HepG2 (cell line): ENCODE measurements at regions not wholly inside any gene's neighbourhood (a gene's known extent, or its start where the extent isn't known, plus 50 kb on each side); places are given as distances from the start of the nearest gene placed in this dataset.

Experiments
- ATAC-seq: fragments of 200-7000 bp; cut with Tn5 transposase; 3 replicates; pipeline ENCODE4 v1.9.1; 2020; ENCODE audit warnings: mild to moderate bottlenecking, moderate library complexity
- BruUV-seq: library from RNA; stranded (reverse); fragments of 400-500 nt; replicated peaks from 2 replicates; lab custom pipeline; 2021; lab: Mats Ljungman, UMichigan
- CTCF ChIA-PET: fragments of 300-600 bp; formaldehyde crosslinking; extraction: SDS; loops from one replicate; lab custom pipeline; 2021; ENCODE audit warnings: low total read pairs, inconsistent platforms, low intra/inter-chr PET ratio; lab: Yijun Ruan, JAX
- POLR2A ChIA-PET: fragments of 350-600 bp; sonication (Branson Sonifier 250); formaldehyde crosslinking; loops from one replicate; lab custom pipeline; 2020; ENCODE audit warnings: antibody characterized with exemption, inconsistent platforms; lab: Yijun Ruan, JAX
- DNase-seq: peaks from one replicate; pipeline ENCODE4 v3.0.0-alpha.2; 2015; ENCODE audit warnings: low spot score
- FAIRE-seq: peaks from 3 replicates; lab custom pipeline; 2011; peaks lifted over from hg19 to GRCh38; lab: Jason Lieb, UNC
- H2AFZ ChIP-seq: one replicate; pipeline ENCODE4 v1.6.1; 2011; ENCODE audit warnings: low read length, inconsistent platforms
- H3K27ac ChIP-seq: fragments of 300-600 bp; 3 replicates; pipeline ENCODE4 v1.8.0; 2011; ENCODE audit warnings: mixed run types, mild to moderate bottlenecking, mixed read lengths, low read length, inconsistent platforms; ENCODE audit not compliant: insufficient read depth; ENCODE audit errors: extremely low read length
- H3K27me3 ChIP-seq, 2 experiments: fragments of 200-600 bp in 1 of 2; 2 replicates in 1 of 2; 3 replicates in 1 of 2; pipeline versions ENCODE4 v1.6.0 to v1.8.0; 2011; ENCODE audit warnings: low read length in 2 of 2, mild to moderate bottlenecking in 2 of 2, moderate library complexity in 2 of 2, inconsistent platforms in 1 of 2; ENCODE audit not compliant: insufficient read depth in 2 of 2, control insufficient read depth in 1 of 2
- H3K36me3 ChIP-seq, 2 experiments: fragments of 200-600 bp in 1 of 2; replicated peaks in 1 of 2; 2 replicates in 1 of 2; 3 replicates in 1 of 2; pipeline versions ENCODE4 v1.5.1 to v1.8.0; 2011; ENCODE audit warnings: low read length in 2 of 2, inconsistent platforms in 1 of 2; ENCODE audit not compliant: insufficient read depth in 2 of 2, control insufficient read depth in 1 of 2
- H3K4me1 ChIP-seq: 2 replicates; pipeline ENCODE4 v1.5.1; 2012; ENCODE audit warnings: low read length, inconsistent platforms; ENCODE audit not compliant: insufficient read depth
- H3K4me2 ChIP-seq: 2 replicates; pipeline ENCODE4 v1.6.0; 2011; ENCODE audit warnings: low read depth, low read length, inconsistent platforms
- H3K4me3 ChIP-seq, 3 experiments: fragments of 200-600 bp in 1 of 3; sonication (generic), shearing (Covaris generic) in 1 of 3; replicated peaks in 1 of 3; 2 replicates each; pipeline ENCODE4 v1.5.1; 2011 to 2016; ENCODE audit warnings: low read length in 3 of 3, inconsistent platforms in 2 of 3, low read depth in 2 of 3, mild to moderate bottlenecking in 2 of 3, control low read depth in 1 of 3, mixed read lengths in 1 of 3; ENCODE audit not compliant: insufficient read depth in 1 of 3
- H3K79me2 ChIP-seq: one replicate; pipeline ENCODE4 v1.6.1; 2011; ENCODE audit warnings: low read length, inconsistent platforms; ENCODE audit not compliant: insufficient read depth
- H3K9ac ChIP-seq: 2 replicates; pipeline ENCODE4 v1.6.0; 2011; ENCODE audit warnings: mild to moderate bottlenecking, low read depth, low read length, inconsistent platforms; ENCODE audit not compliant: insufficient read depth
- H3K9me3 ChIP-seq: 2 replicates; pipeline ENCODE4 v1.5.1; 2012; ENCODE audit warnings: mild to moderate bottlenecking, low read length
- H4K20me1 ChIP-seq: 2 replicates; pipeline ENCODE4 v1.6.0; 2011; ENCODE audit warnings: inconsistent platforms, mild to moderate bottlenecking, low read length, moderate library complexity; ENCODE audit not compliant: insufficient read depth
- AGO2 ChIP-seq: fragments of 200-400 bp; formaldehyde crosslinking; optimal IDR thresholded peaks from 2 replicates; pipeline ENCODE3; 2017; ENCODE audit warnings: mild to moderate bottlenecking, low read depth, low read length, moderate library complexity
- BHLHE40 ChIP-seq: IDR thresholded peaks from 2 replicates; pipeline ENCODE4 v1.6.1; 2011; ENCODE audit warnings: low read length, improper control_type of control experiment
- CAMTA2 ChIP-seq: sonication (generic); formaldehyde crosslinking; IDR thresholded peaks from 2 replicates; pipeline ENCODE4 v1.4.0; 2020; ENCODE audit warnings: mild to moderate bottlenecking, missing genetic modification reagents, borderline replicate concordance
- CEBPG ChIP-seq: IDR thresholded peaks from 2 replicates; pipeline ENCODE4 v1.6.1; 2016
- DRAP1 ChIP-seq: IDR thresholded peaks from 2 replicates; pipeline ENCODE4 v1.6.1; 2016; ENCODE audit warnings: missing genetic modification reagents, missing compliant biosample characterization
- JUNB ChIP-seq: sonication (generic); formaldehyde crosslinking; IDR thresholded peaks from 2 replicates; pipeline ENCODE4 v1.8.0; 2022; ENCODE audit warnings: missing genetic modification reagents, mild to moderate bottlenecking, borderline replicate concordance
- KDM4B ChIP-seq: sonication (generic); formaldehyde crosslinking; IDR thresholded peaks from 2 replicates; pipeline ENCODE4 v1.4.0; 2020; ENCODE audit warnings: missing genetic modification reagents
- MAFK ChIP-seq, 2 experiments: IDR thresholded peaks in 1 of 2; conservative IDR thresholded peaks in 1 of 2; 2 replicates each; pipeline ENCODE4 v1.6.1; 2011; ENCODE audit warnings: improper control_type of control experiment in 2 of 2, low read length in 2 of 2
- MIER2 ChIP-seq: IDR thresholded peaks from 2 replicates; pipeline ENCODE4 v1.6.1; 2016; ENCODE audit warnings: missing biosample characterization, missing genetic modification reagents
- NFRKB ChIP-seq: fragments of 450-650 bp; IDR thresholded peaks from 2 replicates; pipeline ENCODE4 v1.6.1; 2017
- TFAP4 ChIP-seq: sonication (generic); IDR thresholded peaks from 2 replicates; pipeline ENCODE4 v1.6.1; 2016; ENCODE audit warnings: low read depth, borderline replicate concordance
- ZBTB8A ChIP-seq: sonication (generic); formaldehyde crosslinking; IDR thresholded peaks from 2 replicates; pipeline ENCODE4 v1.4.0; 2020; ENCODE audit warnings: mild to moderate bottlenecking, low read depth, missing genetic modification reagents, borderline replicate concordance
- ZNF235 ChIP-seq: sonication (generic); formaldehyde crosslinking; IDR thresholded peaks from 2 replicates; pipeline ENCODE4 v1.8.1; 2023; ENCODE audit warnings: mild to moderate bottlenecking, missing genetic modification reagents, borderline replicate concordance
- ZNF496 ChIP-seq: sonication (generic); formaldehyde crosslinking; IDR thresholded peaks from 2 replicates; pipeline ENCODE4 v1.8.1; 2023; ENCODE audit warnings: mild to moderate bottlenecking, moderate library complexity, missing genetic modification reagents; ENCODE audit not compliant: insufficient replicate concordance
- ZNF512B ChIP-seq: sonication (generic); formaldehyde crosslinking; IDR thresholded peaks from 2 replicates; pipeline ENCODE4 v1.5.1; 2020; ENCODE audit warnings: missing genetic modification reagents, mild to moderate bottlenecking, borderline replicate concordance
- WGBS: methylation state at CpG from one replicate; pipeline ENCODE4 v1.1.6; 2017; ENCODE audit warnings: low lambda C conversion rate; 5-methylcytosine and 5-hydroxymethylcytosine counted together
- in situ Hi-C: cut with HindIII; loops from 2 replicates; pipeline ENCODE4 v1.10.0; 2017; ENCODE audit warnings: low pct_unique_long_range_greater_than_20kb; ENCODE audit not compliant: extremely low pct_ligation_motif_present
- intact Hi-C: fragments of 100-400 bp; cut with micrococcal nuclease; formaldehyde crosslinking; loops from one replicate; pipeline ENCODE4 v1.10.0; 2022; ENCODE audit not compliant: unreplicated experiment

GRCh38 chr4:97504713-97505112, 638.6 kb downstream of the STPG2 start:
- no TSS peak for BruUV-seq
- in situ Hi-C loops, result no loop called here
- no peaks in the 10 kb centered on the region for H4K20me1 ChIP-seq
- no peaks in the 10 kb centered on the region for H3K4me1 ChIP-seq
- H3K27ac ChIP-seq, result no peak overlapping the region
- H3K36me3 ChIP-seq, result no peaks in the 10 kb centered on the region
- no peak for FAIRE-seq
- no peaks in the 10 kb centered on the region for H3K79me2 ChIP-seq
- H3K27me3 ChIP-seq, result no peaks in the 10 kb centered on the region
- no peak for TF ChIP-seq ZNF496 (CRISPR knock-in tag)
- TF ChIP-seq ZNF235 (CRISPR knock-in tag), result no peak
- no peak for TF ChIP-seq BHLHE40
- peak in 1 of 2 experiments; percentile 39; a peak in 2 of 4 replicates for TF ChIP-seq MAFK (conservative IDR thresholded peaks at IDR 0.05 in 1 of 2, IDR thresholded peaks at IDR 0.05 in 1 of 2; ENCODE audit: low read length in 2 of 2)
- TF ChIP-seq, all 625 proteins: peak for 1
- Histone ChIP-seq H3K9me3 (peaks cover 34% of the 10 kb centered on the region), H3K4me2 (no peak overlapping the region), H3K9ac (no peak overlapping the region), H2AFZ (no peak overlapping the region), H3K4me3 (no peak overlapping the region)
- DNase-seq, result no peak
- ChIA-PET POLR2A (no interaction called here), CTCF (no interaction called here)
- ATAC-seq, result no peak
- intact Hi-C loops, result no loop called here

GRCh38 chr4:97507587-97508245, 635.6 kb downstream of the STPG2 start:
- no peaks in the 10 kb centered on the region for H3K4me1 ChIP-seq
- no peaks in the 10 kb centered on the region for H3K27me3 ChIP-seq
- WGBS, result 35% methylated on average over 2 of the region's 2 CpGs
- no peak overlapping the region for H3K27ac ChIP-seq
- H3K36me3 ChIP-seq, result no peaks in the 10 kb centered on the region
- H3K9ac ChIP-seq, result no peak overlapping the region
- in situ Hi-C loops, result no loop called here
- H3K9me3 ChIP-seq, result peaks cover 23% of the 10 kb centered on the region
- CTCF ChIA-PET, result no interaction called here
- BruUV-seq, result no TSS peak
- DNase-seq (no peak), FAIRE-seq (no peak), ATAC-seq (no peak)
- H2AFZ ChIP-seq, result no peak overlapping the region
- no peak overlapping the region for H3K4me3 ChIP-seq
- POLR2A ChIA-PET, result no interaction called here
- no peaks in the 10 kb centered on the region for H4K20me1 ChIP-seq
- H3K4me2 ChIP-seq, result no peak overlapping the region
- intact Hi-C loops, result no loop called here
- no peaks in the 10 kb centered on the region for H3K79me2 ChIP-seq
- TF ChIP-seq KDM4B (CRISPR knock-in tag), result no peak
- TF ChIP-seq TFAP4, result no peak
- TF ChIP-seq ZNF512B (CRISPR knock-in tag), result no peak
- no peak for TF ChIP-seq ZBTB8A (CRISPR knock-in tag)
- no peak for TF ChIP-seq CEBPG
- TF ChIP-seq DRAP1, result no peak
- TF ChIP-seq CAMTA2, result no peak
- no peak for TF ChIP-seq NFRKB
- no peak for TF ChIP-seq JUNB (CRISPR knock-in tag)
- TF ChIP-seq AGO2, result no peak
- no peak for TF ChIP-seq MIER2
